ENCODE measurements at regions not wholly inside any gene's neighbourhood (a gene's known extent, or its start where the extent isn't known, plus 50 kb on each side); places are given as distances from the start of the nearest gene placed in this dataset.

- TF ChIP-seq EP300 (IDR thresholded peaks at IDR 0.05) (no peak), POLR2A (IDR thresholded peaks at IDR 0.05) (no peak), CTCF (IDR thresholded peaks at IDR 0.05) (no peak), POLR2AphosphoS5 (IDR thresholded peaks at IDR 0.05) (no peak)
Observed at GRCh38 chr10:3532644-3533043, 252.4 kb downstream of the KLF6 start.

Measured in stomach (tissue), 4 donors.